ENCODE measurements at regions not wholly inside any gene's neighbourhood (a gene's known extent, or its start where the extent isn't known, plus 50 kb on each side); places are given as distances from the start of the nearest gene placed in this dataset.

GRCh38 chr9:13729955-13730354 lies 450.5 kb upstream of the MPDZ start:
- no peak for TF ChIP-seq EP300 (IDR thresholded peaks at IDR 0.05; ENCODE audit: borderline replicate concordance)
- no peak for TF ChIP-seq USF1 (IDR thresholded peaks at IDR 0.05)
- no peak for TF ChIP-seq NFIC (IDR thresholded peaks at IDR 0.05)
- no peak for TF ChIP-seq TAF1 (IDR thresholded peaks at IDR 0.05; ENCODE audit: low read depth)
- TF ChIP-seq YY1 (IDR thresholded peaks at IDR 0.05; ENCODE audit: low read depth), result no peak
- no peak for TF ChIP-seq MAX (IDR thresholded peaks at IDR 0.05)
- no peak for TF ChIP-seq REST (IDR thresholded peaks at IDR 0.05; ENCODE audit: low read depth)
- TF ChIP-seq ZBTB7A (IDR thresholded peaks at IDR 0.05; ENCODE audit: low read depth), result no peak
